ENCODE measurements at regions not wholly inside any gene's neighbourhood (a gene's known extent, or its start where the extent isn't known, plus 50 kb on each side); places are given as distances from the start of the nearest gene placed in this dataset.

DNA sequence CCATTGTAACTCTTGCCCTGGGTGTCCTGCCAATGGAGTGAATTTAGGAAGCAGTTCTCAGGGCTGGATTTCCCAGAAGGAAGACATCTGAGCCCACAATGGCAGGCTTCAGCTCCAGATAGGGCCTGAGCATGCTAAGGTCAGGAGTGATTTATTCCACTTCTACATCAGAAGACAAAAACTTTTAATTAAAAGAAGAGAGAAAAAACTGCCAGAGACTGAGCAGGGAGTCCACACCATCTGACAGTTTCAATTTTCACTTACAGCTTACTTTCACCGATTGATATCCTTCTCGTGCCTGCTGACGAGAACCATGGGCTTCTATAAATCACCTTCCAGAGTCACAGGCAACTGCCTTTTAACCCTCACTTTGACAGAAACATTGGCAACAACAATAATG is 228.3 kb upstream of the BRINP1 start:
- TF ChIP-seq, protein P1, sequence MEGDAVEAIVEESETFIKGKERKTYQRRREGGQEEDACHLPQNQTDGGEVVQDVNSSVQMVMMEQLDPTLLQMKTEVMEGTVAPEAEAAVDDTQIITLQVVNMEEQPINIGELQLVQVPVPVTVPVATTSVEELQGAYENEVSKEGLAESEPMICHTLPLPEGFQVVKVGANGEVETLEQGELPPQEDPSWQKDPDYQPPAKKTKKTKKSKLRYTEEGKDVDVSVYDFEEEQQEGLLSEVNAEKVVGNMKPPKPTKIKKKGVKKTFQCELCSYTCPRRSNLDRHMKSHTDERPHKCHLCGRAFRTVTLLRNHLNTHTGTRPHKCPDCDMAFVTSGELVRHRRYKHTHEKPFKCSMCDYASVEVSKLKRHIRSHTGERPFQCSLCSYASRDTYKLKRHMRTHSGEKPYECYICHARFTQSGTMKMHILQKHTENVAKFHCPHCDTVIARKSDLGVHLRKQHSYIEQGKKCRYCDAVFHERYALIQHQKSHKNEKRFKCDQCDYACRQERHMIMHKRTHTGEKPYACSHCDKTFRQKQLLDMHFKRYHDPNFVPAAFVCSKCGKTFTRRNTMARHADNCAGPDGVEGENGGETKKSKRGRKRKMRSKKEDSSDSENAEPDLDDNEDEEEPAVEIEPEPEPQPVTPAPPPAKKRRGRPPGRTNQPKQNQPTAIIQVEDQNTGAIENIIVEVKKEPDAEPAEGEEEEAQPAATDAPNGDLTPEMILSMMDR (conservative IDR thresholded peaks at IDR 0.05): no peak
- no peak overlapping the region for H3K27ac ChIP-seq

DNA sequence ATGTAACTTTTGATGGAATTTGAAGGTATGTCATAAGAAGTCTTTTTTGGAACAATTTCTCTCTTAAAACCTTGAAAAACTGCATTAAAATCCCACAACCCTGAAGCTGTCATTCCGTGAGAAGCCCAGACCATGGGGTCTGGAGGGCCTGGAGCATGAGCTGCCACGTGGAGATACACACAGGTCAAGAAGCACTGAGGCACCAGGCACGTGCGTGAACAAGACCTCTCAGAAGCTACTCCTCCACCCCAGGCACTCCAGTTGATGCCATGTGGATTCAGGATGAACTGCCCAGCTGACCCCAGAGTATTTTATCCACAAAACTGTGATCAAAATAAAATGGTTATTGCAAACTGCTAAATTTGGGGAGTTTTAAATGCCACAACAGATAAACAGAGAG is 227.5 kb upstream of the BRINP1 start:
- TF ChIP-seq, protein P1 (conservative IDR thresholded peaks at IDR 0.05): no peak

DNA sequence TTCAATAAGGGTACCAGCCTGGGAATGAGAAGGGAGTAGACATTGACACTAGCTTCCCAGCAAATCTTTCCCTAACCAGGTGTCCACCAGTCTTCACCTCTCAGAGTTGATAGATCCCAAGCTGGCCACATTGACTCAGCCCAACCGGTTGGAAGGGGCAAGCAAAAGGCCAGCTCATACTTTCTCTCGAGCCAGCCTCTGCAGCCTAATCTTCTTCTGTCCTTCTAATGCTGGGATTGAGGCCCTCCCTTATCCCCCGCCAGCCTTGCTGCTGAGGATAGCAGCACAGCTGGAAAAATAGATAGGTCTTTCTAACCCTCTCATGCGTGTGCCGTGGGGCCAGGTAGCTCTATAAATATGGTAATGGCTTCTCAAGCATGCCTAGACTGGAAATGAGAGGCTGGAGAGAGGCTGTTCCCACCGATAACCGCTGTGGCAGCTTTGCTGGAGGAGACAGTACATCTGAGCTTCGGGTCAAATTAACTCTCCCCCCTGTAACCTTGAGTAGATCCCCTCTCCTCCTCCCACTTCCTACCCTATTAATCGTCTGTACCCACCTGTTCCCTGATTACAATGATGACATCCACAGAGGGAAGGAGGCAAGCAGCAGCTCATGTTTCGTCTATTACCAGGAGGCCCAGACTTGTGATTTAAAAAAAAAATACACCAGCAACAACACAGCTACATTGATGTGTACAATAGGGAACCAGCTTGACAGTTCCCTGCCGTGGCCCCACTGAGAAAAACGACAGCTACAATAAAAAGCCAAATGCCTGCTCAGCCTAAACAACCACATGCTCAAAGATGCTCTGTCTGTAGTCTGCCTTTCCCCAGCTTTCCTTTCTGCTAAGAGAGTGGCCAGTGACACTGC is 219.9 kb upstream of the BRINP1 start:
- TF ChIP-seq, protein P1 (conservative IDR thresholded peaks at IDR 0.05): no peak
- H3K27ac ChIP-seq: no peak overlapping the region

More for the DNA sequence above, 227.5 kb upstream of the BRINP1 start:
- no peak overlapping the region for H3K27ac ChIP-seq

DNA sequence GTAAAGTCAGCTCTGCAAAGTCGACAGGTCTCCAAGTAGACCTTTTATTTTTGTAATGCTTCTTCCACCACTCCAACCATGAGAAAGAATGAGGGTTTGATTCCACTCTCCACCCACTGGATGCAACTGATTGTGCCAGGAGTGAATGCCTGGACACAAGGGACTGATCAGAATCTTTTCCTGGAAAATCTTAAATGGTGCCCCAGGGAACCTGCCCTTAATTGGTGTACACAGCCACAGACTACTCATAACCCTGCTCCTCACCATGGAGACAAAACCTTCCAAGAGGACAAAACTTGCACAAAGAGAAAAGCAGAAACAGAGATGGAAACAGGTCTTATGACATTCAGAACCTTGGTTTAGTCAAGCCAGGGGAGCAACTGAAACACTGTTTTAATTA is 208.6 kb upstream of the BRINP1 start:
- TF ChIP-seq, protein P1 (conservative IDR thresholded peaks at IDR 0.05): no peak
- H3K27ac ChIP-seq: no peak overlapping the region

DNA sequence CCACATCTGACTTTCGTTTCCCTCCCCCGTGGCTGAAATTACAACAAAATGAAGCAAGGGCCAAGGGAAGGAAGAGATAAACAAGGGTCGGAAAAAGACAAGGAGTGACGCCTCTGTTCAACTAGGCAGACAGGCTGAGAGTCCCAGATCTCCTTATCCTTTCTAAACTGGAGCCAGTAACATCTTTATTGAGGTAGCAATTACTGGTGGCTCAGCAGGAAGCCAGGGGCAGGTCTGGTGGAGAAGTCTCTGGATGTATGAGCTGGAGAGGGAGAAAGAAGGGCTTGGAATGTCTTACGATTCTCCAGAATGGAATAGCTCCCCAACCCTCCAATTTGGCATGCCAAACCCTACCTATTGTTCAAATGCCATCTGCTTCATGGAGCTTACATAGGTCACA is 190.8 kb upstream of the BRINP1 start:
- TF ChIP-seq, protein P1 (conservative IDR thresholded peaks at IDR 0.05): no peak
- no peak overlapping the region for H3K27ac ChIP-seq

DNA sequence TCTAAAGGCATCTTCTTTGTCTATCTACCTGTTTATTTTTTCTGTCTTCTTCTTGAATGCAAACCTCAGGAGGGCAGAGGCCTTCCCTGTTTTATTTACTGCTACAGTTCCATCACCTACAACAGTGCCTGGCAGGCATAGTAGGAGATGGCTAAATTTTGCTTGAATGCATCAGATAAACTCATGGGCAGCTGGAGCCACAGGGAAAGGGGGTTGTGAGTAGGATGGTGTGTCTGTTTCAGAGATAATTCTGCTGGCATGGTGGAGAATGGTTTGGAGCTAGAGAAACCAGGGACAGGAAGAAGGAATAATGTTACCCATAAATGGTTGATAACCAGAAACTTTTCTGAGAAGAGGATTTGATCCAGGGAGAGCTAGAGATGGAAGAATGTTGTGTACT is 189.8 kb upstream of the BRINP1 start:
- H3K27ac ChIP-seq: no peak overlapping the region
- TF ChIP-seq, protein P1 (conservative IDR thresholded peaks at IDR 0.05): no peak

DNA sequence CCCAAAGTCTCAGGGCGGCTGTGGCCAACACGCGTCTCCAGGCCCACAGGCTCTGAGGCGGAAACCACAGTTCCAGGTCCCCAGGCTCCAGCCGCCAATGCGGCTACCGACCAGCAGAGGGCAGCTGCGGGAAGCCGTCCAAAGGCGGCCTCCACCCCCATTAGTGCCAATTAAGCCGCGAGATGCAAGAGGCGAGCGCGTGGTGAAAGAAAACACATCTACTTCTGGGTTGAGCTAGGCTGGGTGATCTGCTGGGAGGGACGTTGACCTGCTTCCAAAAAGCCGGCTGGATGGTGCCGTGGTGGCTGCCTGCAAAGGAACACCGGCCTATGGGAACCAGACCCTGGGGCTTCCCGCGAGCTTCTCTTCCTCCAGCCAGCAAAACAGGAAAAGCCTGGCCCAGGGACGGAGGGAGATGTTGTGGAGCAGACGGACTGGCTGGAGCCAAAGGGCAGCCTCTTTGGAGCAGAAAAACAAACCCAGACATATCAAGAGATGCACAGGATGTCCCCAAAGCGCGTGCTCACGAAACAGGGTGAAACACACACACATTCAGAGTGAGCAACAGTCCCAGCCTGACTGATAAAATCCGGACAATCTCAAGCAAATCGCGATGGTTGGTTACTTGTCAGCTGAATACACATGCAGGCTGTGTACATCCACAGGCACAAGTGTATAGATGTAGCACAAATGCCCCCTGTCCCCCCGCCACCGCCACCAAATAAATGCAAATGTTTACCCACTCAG is 187.1 kb upstream of the BRINP1 start:
- TF ChIP-seq, protein P1 (conservative IDR thresholded peaks at IDR 0.05): peak; percentile 99
- H3K27ac ChIP-seq: peak overlapping the region; percentile 79

Measured in VCaP (cell line).